C4-2B (cell line): ENCODE measurements at regions not wholly inside any gene's neighbourhood (a gene's known extent, or its start where the extent isn't known, plus 50 kb on each side); places are given as distances from the start of the nearest gene placed in this dataset.

Experiments
- H3K27ac ChIP-seq: fragments of 450-650 bp; 2 replicates; pipeline ENCODE4 v1.5.1; 2017
- CTCF ChIP-seq: fragments of 450-650 bp; conservative IDR thresholded peaks from 2 replicates; pipeline ENCODE4 v1.5.1; 2017; ENCODE audit warnings: mild to moderate bottlenecking
- ZFX ChIP-seq: fragments of 450-650 bp; IDR thresholded peaks from 2 replicates; pipeline ENCODE4 v1.6.1; 2017

GRCh38 chr9:129375845-129376244 lies 197.8 kb upstream of the IER5L start:
- no peak overlapping the region for H3K27ac ChIP-seq
- no peak for TF ChIP-seq CTCF
- TF ChIP-seq ZFX = no peak

GRCh38 chr9:129374651-129375050 lies 196.6 kb upstream of the IER5L start:
- TF ChIP-seq CTCF (no peak), ZFX (no peak)
- H3K27ac ChIP-seq = no peak overlapping the region

GRCh38 chr9:129374231-129374630 lies 196.2 kb upstream of the IER5L start:
- no peak overlapping the region for H3K27ac ChIP-seq
- TF ChIP-seq CTCF (no peak), ZFX (no peak)

DNA sequence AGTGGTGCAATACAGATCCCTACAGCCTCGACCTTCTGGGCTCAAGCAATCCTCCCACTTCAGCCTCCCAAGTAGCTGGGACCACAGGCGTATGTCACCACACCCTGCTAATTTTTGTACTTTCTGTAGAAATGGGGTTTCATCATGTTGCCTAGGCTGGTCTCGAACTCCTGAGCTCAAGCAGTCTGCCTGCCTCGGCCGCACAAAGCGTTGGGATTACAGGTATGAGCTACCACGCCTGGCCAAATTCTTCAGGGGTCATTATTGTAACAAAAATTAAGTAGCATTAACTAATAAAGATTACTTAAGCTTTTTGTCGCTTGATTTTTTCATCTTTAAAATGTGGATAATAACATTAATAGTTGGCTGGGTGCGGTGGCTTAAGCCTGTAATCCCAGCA lies 195.3 kb upstream of the IER5L start:
- no peak for TF ChIP-seq ZFX
- TF ChIP-seq CTCF = no peak
- H3K27ac ChIP-seq = no peak overlapping the region

DNA sequence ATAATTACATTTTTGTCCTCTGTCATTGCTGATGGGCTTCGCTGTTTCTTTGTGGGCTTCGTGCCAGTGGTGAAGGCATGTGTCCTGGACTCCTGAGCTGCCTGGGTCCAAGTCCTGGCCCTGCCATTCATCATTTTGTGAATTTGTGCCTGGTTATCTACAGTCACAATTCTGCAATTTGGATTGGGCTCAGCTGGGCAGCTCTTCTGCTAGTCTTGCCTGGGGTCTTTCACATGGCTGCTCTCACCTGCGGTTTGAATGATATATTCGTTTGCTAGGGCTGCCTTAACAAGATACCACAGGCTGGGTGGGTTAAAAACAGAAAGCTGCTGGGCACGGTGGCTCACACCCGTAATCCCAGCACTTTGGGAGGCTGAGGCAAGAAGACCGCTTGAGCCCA lies 192.7 kb upstream of the IER5L start:
- TF ChIP-seq CTCF (no peak), ZFX (no peak)
- no peak overlapping the region for H3K27ac ChIP-seq

DNA sequence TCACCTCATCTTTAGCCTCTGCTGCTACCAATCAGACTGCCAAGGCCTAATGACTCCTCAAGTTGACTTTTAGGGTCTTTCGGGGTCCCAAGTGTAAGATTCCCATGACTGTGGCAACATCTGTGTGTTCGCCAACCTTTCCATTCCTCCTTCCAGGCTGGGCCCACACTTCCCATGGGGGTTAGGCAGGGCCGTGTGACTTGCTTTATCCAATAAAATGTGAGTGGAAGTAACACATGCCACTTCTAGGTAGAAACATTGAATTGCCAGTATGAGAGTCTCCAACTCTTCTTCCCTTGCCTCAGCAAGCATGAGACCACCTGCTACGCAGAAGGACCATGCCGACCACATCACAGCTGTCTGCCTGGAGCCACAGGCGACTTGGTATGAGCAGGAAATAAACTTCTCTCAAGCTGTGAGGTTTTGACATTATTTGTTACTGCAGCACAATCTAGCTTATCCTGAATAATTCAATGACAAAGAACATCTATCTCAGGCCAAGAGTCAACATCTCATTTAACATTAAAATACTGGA lies 190.4 kb upstream of the IER5L start:
- H3K27ac ChIP-seq = no peak overlapping the region
- TF ChIP-seq CTCF = no peak

GRCh38 chr9:129367287-129367686 lies 189.2 kb upstream of the IER5L start:
- H3K27ac ChIP-seq = no peak overlapping the region
- no peak for TF ChIP-seq CTCF
- TF ChIP-seq ZFX = no peak
